ENCODE measurements at regions not wholly inside any gene's neighbourhood (a gene's known extent, or its start where the extent isn't known, plus 50 kb on each side); places are given as distances from the start of the nearest gene placed in this dataset.

DNA sequence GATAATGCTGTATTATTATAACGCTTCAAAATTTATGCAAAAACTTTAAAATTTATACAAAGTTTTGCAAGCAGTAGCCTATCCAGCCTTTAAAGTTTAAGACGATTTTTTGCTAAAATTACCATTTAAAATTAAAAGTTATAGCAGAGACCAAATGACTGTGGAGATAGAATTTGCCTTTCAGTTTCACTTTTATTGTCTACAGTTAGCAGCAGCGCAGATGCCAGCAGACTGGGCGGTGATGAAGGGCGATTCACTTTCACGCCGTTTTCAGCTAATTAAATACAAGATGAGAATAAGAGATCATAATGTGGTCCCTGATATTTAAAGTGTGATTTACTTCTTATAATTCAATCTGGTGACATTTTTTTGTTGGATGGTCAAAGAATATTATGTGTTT is 1381.5 kb upstream of the ADGRL3 start:
- CTCF ChIA-PET: no interaction called here
- no peaks in the 10 kb centered on the region for H3K27me3 Mint-ChIP-seq
- H3K9me3 Mint-ChIP-seq: no peaks in the 10 kb centered on the region
- POLR2A ChIA-PET: no interaction called here
- no peaks in the 10 kb centered on the region for H3K36me3 Mint-ChIP-seq (ENCODE audit: low read depth)
- no peak for DNase-seq
- H3K27ac Mint-ChIP-seq: no peak overlapping the region
- peak overlapping the region; percentile 51 for H3K4me3 Mint-ChIP-seq
- no peaks in the 10 kb centered on the region for H3K4me1 Mint-ChIP-seq

DNA sequence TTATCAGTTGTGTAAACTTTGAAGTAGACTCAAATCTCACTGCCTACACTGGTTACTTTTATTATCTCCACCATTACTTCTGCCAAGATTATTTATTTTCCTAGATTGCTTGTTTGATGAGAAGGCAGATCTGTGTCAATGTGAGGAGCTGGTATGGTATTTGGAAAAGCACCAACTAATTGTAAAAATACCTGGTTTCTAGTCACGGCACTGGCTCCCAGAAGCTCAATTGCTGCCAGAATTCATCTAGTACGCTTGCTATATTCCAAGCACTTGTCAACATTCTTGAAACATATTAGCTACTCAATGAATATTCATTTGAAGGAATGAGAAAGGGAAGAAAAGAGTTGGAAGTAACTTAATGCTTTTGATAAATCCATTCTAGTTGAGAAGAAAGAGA is 1376.8 kb upstream of the ADGRL3 start:
- Mint-ChIP-seq H3K27ac (no peak overlapping the region), H3K4me3 (no peak overlapping the region), H3K27me3 (no peaks in the 10 kb centered on the region), H3K9me3 (peaks cover 9% of the 10 kb centered on the region), H3K36me3 (ENCODE audit: low read depth) (no peaks in the 10 kb centered on the region), H3K4me1 (no peaks in the 10 kb centered on the region)
- no peak for DNase-seq
- ChIA-PET CTCF (no interaction called here), POLR2A (no interaction called here)

DNA sequence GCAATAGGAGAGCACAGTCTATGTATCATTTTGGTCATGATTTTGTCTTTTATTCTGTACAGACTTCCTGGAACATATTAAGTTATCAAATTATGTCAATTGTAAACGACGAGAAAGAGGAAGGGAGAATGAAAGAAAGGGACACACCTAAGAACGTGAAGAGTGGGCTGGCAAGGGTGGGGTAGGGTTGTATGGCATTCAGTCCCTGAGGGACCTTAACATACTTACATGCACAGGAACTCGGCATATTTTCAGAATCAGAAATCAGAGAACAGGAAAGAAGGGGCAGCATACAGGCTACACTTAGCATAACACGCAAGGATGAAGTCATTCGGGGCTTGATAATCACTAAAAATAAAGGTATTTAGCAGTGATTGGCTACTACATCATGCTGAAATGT is 1375.0 kb upstream of the ADGRL3 start:
- no peak for DNase-seq
- no peak overlapping the region for H3K27ac Mint-ChIP-seq
- H3K9me3 Mint-ChIP-seq: peaks cover 12% of the 10 kb centered on the region
- ChIA-PET CTCF (no interaction called here), POLR2A (no interaction called here)
- H3K27me3 Mint-ChIP-seq: no peaks in the 10 kb centered on the region
- H3K36me3 Mint-ChIP-seq (ENCODE audit: low read depth): no peaks in the 10 kb centered on the region
- H3K4me3 Mint-ChIP-seq: no peak overlapping the region
- no peaks in the 10 kb centered on the region for H3K4me1 Mint-ChIP-seq

DNA sequence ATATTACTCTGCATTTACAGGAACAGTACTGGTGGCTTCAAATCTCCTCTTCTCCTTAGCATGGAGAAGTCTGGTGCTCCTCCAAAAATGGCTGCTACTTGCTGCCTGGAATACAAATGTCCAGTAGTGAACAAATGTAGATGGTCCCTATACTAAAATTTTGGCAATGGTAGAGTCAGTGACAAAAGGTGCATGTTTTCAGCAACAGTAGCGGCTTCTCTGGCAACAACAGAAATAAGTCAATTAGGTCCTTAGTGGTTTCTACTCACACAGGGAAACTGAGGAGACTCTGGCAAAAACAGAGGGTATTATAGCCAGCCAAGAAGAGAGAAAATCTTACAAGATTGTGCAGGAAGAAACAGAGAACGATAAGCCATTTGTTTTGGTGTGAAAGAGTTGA is 1368.4 kb upstream of the ADGRL3 start:
- ChIA-PET POLR2A (no interaction called here), CTCF (no interaction called here)
- DNase-seq: no peak
- no peak overlapping the region for H3K27ac Mint-ChIP-seq
- H3K9me3 Mint-ChIP-seq: peaks cover 3% of the 10 kb centered on the region
- H3K4me3 Mint-ChIP-seq: no peak overlapping the region
- no peaks in the 10 kb centered on the region for H3K4me1 Mint-ChIP-seq
- no peaks in the 10 kb centered on the region for H3K36me3 Mint-ChIP-seq (ENCODE audit: low read depth)
- no peaks in the 10 kb centered on the region for H3K27me3 Mint-ChIP-seq

DNA sequence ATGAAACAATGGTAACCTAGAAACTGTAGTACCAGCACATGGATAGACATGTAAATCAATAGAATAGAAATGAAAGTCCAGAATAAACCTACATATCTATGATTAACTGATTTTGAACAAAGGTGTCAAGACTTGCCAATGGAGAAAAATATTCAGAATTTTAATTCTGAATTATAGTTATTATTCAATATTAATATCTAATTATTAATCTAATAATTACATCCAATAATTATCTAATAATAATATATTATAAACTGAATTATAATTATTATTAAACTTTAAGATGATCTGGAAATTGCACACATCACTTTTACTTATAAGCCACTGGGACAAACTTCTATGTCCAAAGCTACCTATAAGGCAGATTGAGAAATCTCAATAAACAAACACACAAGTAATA is 1365.2 kb upstream of the ADGRL3 start:
- ChIA-PET POLR2A (no interaction called here), CTCF (no interaction called here)
- H3K4me1 Mint-ChIP-seq: no peaks in the 10 kb centered on the region
- no peak overlapping the region for H3K4me3 Mint-ChIP-seq
- DNase-seq: no peak
- no peaks in the 10 kb centered on the region for H3K27me3 Mint-ChIP-seq
- H3K36me3 Mint-ChIP-seq (ENCODE audit: low read depth): no peaks in the 10 kb centered on the region
- H3K9me3 Mint-ChIP-seq: peaks cover 7% of the 10 kb centered on the region
- H3K27ac Mint-ChIP-seq: no peak overlapping the region

DNA sequence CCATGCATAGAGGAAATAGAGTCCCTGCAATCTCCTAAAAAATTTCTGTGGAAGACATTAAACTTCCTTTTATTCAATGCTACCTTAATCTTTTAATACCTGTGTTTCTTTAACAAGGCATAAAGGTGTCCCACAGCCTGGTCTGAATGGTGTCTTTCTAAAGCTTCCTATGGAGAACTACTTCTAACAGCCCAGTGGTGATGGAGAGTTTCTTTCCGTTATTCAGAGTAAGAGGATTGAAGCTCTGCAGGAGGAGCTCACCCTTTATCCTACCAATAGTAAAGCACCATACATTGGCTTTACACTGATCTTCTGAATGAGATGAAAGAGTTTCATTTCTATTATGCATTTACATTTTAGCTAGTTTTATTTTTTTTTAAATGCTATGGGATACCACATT is 1362.4 kb upstream of the ADGRL3 start:
- no peak for DNase-seq
- H3K27me3 Mint-ChIP-seq: no peaks in the 10 kb centered on the region
- H3K36me3 Mint-ChIP-seq (ENCODE audit: low read depth): no peaks in the 10 kb centered on the region
- ChIA-PET POLR2A (no interaction called here), CTCF (no interaction called here)
- no peak overlapping the region for H3K27ac Mint-ChIP-seq
- H3K9me3 Mint-ChIP-seq: peaks cover 11% of the 10 kb centered on the region
- no peak overlapping the region for H3K4me3 Mint-ChIP-seq
- H3K4me1 Mint-ChIP-seq: no peaks in the 10 kb centered on the region

DNA sequence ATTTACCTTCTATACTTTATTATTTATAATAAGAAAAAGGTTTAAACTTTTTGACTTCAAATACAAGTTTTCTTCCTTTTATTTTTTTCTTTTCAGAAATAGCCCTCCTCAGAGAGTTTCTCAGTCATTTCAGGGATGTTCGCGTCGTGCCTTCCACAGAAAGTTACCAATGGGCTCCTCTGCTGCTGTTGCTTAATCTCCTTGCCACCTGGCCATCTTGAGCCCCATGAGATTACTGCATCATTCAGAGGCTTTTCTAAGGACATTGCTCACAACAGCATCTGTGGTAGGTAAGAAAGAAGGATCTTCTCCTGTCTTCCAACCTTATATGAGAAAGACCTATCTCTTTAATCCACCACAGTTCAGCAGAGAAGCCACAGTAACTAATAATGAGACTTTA is 1361.9 kb upstream of the ADGRL3 start:
- no peaks in the 10 kb centered on the region for H3K36me3 Mint-ChIP-seq (ENCODE audit: low read depth)

DNA sequence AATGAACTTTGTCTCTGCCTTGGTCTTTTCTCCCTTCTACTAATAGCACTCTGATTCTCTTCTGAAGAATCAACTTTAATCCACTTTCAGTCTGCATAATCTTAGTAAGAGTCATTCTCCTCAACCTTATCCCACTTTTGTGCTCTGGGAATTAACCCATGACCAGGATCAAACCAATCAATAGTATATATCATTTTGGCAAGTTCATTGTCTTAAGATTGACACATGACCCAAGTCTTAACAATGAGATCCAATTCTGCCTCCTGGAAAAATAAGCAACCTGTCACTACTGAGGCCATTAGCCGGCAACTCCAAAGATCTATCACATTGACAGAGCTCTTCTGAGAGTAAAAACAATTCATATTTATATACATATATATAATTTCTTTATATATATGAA is 1358.4 kb upstream of the ADGRL3 start:
- DNase-seq: no peak
- H3K4me3 Mint-ChIP-seq: no peak overlapping the region
- ChIA-PET POLR2A (no interaction called here), CTCF (no interaction called here)
- H3K4me1 Mint-ChIP-seq: no peaks in the 10 kb centered on the region
- H3K36me3 Mint-ChIP-seq (ENCODE audit: low read depth): no peaks in the 10 kb centered on the region
- no peak overlapping the region for H3K27ac Mint-ChIP-seq
- H3K9me3 Mint-ChIP-seq: peaks cover 22% of the 10 kb centered on the region
- no peaks in the 10 kb centered on the region for H3K27me3 Mint-ChIP-seq

More for the DNA sequence above, 1361.9 kb upstream of the ADGRL3 start:
- Mint-ChIP-seq H3K4me3 (no peak overlapping the region), H3K27me3 (no peaks in the 10 kb centered on the region), H3K27ac (no peak overlapping the region), H3K4me1 (no peaks in the 10 kb centered on the region), H3K9me3 (peaks cover 13% of the 10 kb centered on the region)
- ChIA-PET POLR2A (no interaction called here), CTCF (no interaction called here)
- DNase-seq: no peak

DNA sequence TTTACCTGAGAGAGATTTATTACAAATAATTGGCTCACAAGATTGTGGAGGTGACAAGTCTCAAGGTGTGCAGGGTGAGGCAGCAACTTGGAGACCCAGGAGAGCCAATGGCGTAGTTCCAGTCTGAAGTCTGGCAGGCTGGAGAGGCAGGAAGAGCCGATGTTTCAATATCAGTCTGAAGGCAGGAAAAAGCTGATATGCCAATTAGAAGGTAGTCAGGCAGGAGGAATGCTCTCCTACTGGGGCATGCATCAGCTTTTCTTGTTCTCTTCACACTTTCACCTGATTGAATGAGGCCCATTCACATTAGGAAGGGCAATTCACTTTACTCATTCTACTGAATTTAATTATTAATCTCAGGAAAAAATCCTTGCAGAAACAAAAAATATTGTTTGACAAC is 1351.7 kb upstream of the ADGRL3 start:
- CTCF ChIA-PET: no interaction called here
- POLR2A ChIA-PET: no interaction called here

DNA sequence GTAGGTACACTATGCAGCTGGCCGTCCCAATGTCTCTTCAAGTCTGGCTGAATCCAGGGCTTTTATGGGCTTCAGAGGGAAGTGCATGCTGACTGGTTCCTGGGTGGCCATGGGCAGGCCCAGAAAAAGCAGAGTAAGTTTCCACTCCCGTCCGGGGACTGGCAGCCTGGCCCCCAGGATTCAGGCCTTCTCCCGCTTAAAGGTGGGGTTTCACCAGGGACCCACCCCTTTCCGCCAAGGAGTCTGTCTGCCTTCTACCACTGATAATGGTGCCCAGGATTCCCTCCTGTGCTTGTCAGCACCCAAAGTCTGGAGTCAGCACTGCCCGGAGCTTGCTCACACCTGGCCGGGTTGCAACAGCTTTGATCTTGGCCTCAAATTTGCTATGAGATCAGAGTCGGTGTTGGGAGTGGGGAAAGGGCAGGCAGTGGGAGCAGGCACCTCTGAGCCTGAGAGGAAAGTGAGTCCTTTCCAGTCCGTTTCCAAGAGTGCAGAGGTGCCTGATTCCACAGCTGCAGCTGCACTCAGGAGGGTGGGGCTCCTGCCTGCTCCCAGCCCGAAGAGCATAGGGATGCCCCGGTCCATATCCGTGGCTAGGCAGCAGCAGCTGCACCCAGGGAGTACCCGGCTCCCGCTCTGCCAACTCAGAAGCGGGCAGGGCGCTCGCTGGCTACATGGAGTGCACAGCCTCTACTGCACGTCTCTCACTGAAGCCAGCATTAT is 1344.3 kb upstream of the ADGRL3 start:
- H3K9me3 Mint-ChIP-seq: no peaks in the 10 kb centered on the region
- ChIA-PET POLR2A (no interaction called here), CTCF (no interaction called here)
- DNase-seq: no peak
- no peak overlapping the region for H3K27ac Mint-ChIP-seq
- no peaks in the 10 kb centered on the region for H3K27me3 Mint-ChIP-seq
- H3K4me1 Mint-ChIP-seq: no peaks in the 10 kb centered on the region
- no peak overlapping the region for H3K4me3 Mint-ChIP-seq
- no peaks in the 10 kb centered on the region for H3K36me3 Mint-ChIP-seq (ENCODE audit: low read depth)

More for the DNA sequence above, 1351.7 kb upstream of the ADGRL3 start:
- Mint-ChIP-seq H3K4me1 (no peaks in the 10 kb centered on the region), H3K27me3 (no peaks in the 10 kb centered on the region), H3K36me3 (ENCODE audit: low read depth) (no peaks in the 10 kb centered on the region), H3K27ac (no peak overlapping the region), H3K9me3 (peaks cover 11% of the 10 kb centered on the region), H3K4me3 (no peak overlapping the region)
- no peak for DNase-seq

DNA sequence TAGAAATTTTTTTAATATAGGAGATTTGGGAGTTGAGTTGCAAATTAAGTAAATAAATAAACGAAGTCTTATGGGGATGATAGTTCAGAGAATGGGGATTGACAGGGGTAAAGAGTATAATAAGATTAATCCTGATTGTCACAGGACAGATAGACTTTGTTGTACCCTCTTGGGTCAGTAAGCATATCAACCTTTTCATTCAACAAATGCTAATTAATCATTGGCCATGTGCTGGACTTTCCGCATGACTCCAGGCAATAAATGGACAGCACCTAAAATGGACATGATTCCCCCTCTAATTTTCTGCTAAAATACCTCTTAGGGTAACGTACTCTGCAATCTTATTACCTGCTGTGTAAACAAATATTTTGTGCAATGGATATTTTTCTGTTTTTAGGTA is 1331.1 kb upstream of the ADGRL3 start:
- Mint-ChIP-seq H3K9me3 (peaks cover 5% of the 10 kb centered on the region), H3K36me3 (ENCODE audit: low read depth) (no peaks in the 10 kb centered on the region), H3K4me3 (no peak overlapping the region), H3K27me3 (no peaks in the 10 kb centered on the region), H3K4me1 (no peaks in the 10 kb centered on the region), H3K27ac (no peak overlapping the region)
- CTCF ChIA-PET: no interaction called here
- POLR2A ChIA-PET: no interaction called here
- DNase-seq: no peak

DNA sequence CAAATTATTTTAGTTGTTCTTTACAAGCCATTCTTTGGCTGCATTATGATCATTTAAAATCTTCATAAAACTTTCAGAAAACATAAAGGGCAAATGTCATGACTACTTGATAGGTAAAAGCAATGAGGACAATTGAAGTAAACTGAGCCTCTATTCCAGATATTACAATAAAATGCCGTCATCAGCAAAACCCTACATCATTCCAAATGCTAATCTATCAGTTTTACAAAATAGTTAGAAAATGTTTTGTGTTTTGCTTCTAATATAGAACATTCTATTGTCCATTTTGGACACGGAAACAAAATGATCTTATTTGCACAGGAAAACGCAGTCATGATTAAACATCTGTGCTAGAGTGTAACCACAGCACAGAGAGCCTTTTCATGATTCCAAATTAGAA is 1330.6 kb upstream of the ADGRL3 start:
- Mint-ChIP-seq H3K27ac (no peak overlapping the region), H3K27me3 (no peaks in the 10 kb centered on the region), H3K4me1 (no peaks in the 10 kb centered on the region), H3K9me3 (peaks cover 6% of the 10 kb centered on the region), H3K4me3 (no peak overlapping the region), H3K36me3 (ENCODE audit: low read depth) (no peaks in the 10 kb centered on the region)
- ChIA-PET POLR2A (no interaction called here), CTCF (no interaction called here)
- no peak for DNase-seq

DNA sequence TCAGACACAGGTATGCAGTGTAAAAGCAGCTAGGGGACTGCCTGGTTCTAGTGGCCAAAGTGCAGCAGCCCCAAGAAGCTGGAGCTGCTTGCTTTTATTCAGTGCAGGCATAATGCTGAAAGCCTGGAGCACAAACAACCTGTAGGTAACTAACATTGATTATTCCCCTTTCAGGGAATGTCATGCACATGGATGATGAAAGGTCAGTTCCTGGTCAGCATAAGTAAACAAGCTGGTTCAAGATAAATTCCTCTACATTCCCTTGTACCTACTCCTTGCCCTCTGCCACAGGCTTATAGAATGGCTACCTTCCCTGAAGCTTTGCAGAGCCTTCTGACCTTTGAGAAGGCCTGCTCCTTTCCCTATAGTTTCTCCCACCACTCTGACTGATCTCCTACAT is 1318.5 kb upstream of the ADGRL3 start:
- Mint-ChIP-seq H3K27me3 (no peaks in the 10 kb centered on the region), H3K9me3 (no peaks in the 10 kb centered on the region), H3K27ac (no peak overlapping the region), H3K36me3 (ENCODE audit: low read depth) (no peaks in the 10 kb centered on the region), H3K4me3 (no peak overlapping the region), H3K4me1 (no peaks in the 10 kb centered on the region)
- ChIA-PET CTCF (no interaction called here), POLR2A (no interaction called here)
- DNase-seq: no peak

DNA sequence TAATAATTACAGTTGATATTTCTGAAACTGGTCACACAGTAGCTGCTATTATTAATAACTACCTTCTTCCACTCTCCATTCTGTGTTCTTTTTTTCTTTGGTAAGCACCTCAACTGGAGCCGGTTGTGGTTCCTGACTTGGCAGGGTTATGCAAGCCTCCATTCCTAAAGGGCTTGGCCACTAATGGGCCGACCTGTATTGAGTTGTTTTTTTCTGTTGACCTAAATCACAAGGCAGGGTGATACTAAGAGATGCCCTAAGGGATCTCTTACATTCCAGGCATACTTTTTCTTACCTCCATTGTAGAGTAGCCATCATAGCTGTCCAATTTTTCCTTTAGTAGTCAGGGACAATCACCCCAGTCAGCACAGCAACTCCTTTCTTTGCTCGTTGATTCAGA is 1295.8 kb upstream of the ADGRL3 start:
- Mint-ChIP-seq H3K4me1 (no peaks in the 10 kb centered on the region), H3K36me3 (ENCODE audit: low read depth) (no peaks in the 10 kb centered on the region), H3K4me3 (no peak overlapping the region), H3K9me3 (peaks cover 2% of the 10 kb centered on the region), H3K27ac (no peak overlapping the region), H3K27me3 (no peaks in the 10 kb centered on the region)
- POLR2A ChIA-PET: no interaction called here
- CTCF ChIA-PET: no interaction called here
- DNase-seq: no peak

DNA sequence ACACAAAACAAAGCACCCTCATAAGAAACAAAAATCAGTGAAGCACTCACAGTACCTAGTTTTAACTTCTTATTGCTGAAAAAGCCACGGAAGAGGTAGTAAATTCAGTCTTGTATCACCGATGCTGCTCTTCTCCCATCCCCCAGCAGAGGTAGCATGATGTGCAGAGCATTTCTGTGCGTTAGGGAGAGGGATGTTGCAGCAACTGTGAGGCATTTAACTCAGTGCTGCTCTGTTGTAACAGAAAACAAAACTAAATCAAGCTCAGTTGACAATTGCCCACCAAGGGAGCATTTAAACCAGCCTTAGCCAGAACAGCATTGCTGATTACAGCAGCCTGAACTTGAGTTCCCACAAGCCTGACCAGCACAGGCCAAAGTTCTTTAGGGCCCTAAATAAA is 1279.7 kb upstream of the ADGRL3 start:
- no peak for DNase-seq
- Mint-ChIP-seq H3K36me3 (ENCODE audit: low read depth) (no peaks in the 10 kb centered on the region), H3K4me1 (no peaks in the 10 kb centered on the region), H3K9me3 (peaks cover 5% of the 10 kb centered on the region), H3K27me3 (no peaks in the 10 kb centered on the region), H3K27ac (no peak overlapping the region), H3K4me3 (no peak overlapping the region)
- ChIA-PET POLR2A (no interaction called here), CTCF (no interaction called here)
